Caco-2 (cell line): ENCODE measurements at regions not wholly inside any gene's neighbourhood (a gene's known extent, or its start where the extent isn't known, plus 50 kb on each side); places are given as distances from the start of the nearest gene placed in this dataset.

Experiments
- BruUV-seq: library from RNA; stranded (reverse); fragments of 400-500 nt; replicated peaks from 2 replicates; lab custom pipeline; 2021; lab: Mats Ljungman, UMichigan
- CTCF ChIA-PET: fragments of 300-600 bp; sonication (Branson Sonifier 250); formaldehyde crosslinking; loops from one replicate; lab custom pipeline; 2022; ENCODE audit warnings: antibody characterized with exemption; lab: Charles Lee
- POLR2A ChIA-PET: fragments of 300-600 bp; sonication (Branson Sonifier 250); formaldehyde crosslinking; loops from one replicate; lab custom pipeline; 2022; ENCODE audit warnings: antibody characterized with exemption; lab: Charles Lee
- DNase-seq, 2 experiments: peaks; one replicate each; pipeline versions ENCODE4 v3.0.0 to v3.0.0-alpha.2; 2020 to 2022
- H3K27me3 ChIP-seq: replicated peaks from 2 replicates; pipeline ENCODE4 v1.6.0; 2011; ENCODE audit warnings: low read length; ENCODE audit not compliant: control insufficient read depth, insufficient read depth
- H3K36me3 ChIP-seq: 2 replicates; pipeline ENCODE4 v1.5.1; 2011; ENCODE audit warnings: low read length; ENCODE audit not compliant: control insufficient read depth, insufficient read depth
- H3K4me1 ChIP-seq: fragments of 250-450 bp; sonication (Bioruptor Pico); 2 replicates; pipeline ENCODE4 v1.5.1; 2020; ENCODE audit warnings: mild to moderate bottlenecking
- H3K4me3 ChIP-seq: 2 replicates; pipeline ENCODE4 v1.5.1; 2011; ENCODE audit warnings: low read depth, mild to moderate bottlenecking, control low read depth, low read length
- H3K9me3 ChIP-seq: fragments of 250-450 bp; sonication (Bioruptor Pico); 2 replicates; pipeline ENCODE4 v1.5.1; 2020; ENCODE audit warnings: mild to moderate bottlenecking, moderate library complexity
- H3K27ac Mint-ChIP-seq: one replicate; pipeline ENCODE4 v1.8.0; 2022; ENCODE audit warnings: mixed read lengths; ENCODE audit not compliant: unreplicated experiment
- H3K27me3 Mint-ChIP-seq: one replicate; pipeline ENCODE4 v1.8.0; 2022; ENCODE audit warnings: mixed read lengths; ENCODE audit not compliant: insufficient read depth, unreplicated experiment
- H3K36me3 Mint-ChIP-seq: one replicate; pipeline ENCODE4 v1.8.0; 2022; ENCODE audit warnings: mild to moderate bottlenecking, mixed read lengths; ENCODE audit not compliant: insufficient read depth, unreplicated experiment
- H3K4me1 Mint-ChIP-seq: one replicate; pipeline ENCODE4 v1.8.0; 2022; ENCODE audit warnings: low read depth, mixed read lengths; ENCODE audit not compliant: unreplicated experiment
- H3K4me3 Mint-ChIP-seq: one replicate; pipeline ENCODE4 v1.8.0; 2022; ENCODE audit warnings: mild to moderate bottlenecking, moderate library complexity, mixed read lengths; ENCODE audit not compliant: unreplicated experiment
- H3K9me3 Mint-ChIP-seq: one replicate; pipeline ENCODE4 v1.8.0; 2022; ENCODE audit warnings: mixed read lengths; ENCODE audit not compliant: unreplicated experiment
- intact Hi-C: fragments of 100-400 bp; cut with micrococcal nuclease; formaldehyde crosslinking; loops from one replicate; pipeline ENCODE4 v1.10.0; 2022; ENCODE audit not compliant: unreplicated experiment
- TF ChIP-seq, protein P1 (sequence below), 2 experiments: fragments of 200-600 bp in 1 of 2; IDR thresholded peaks; 1 replicate in 1 of 2; 2 replicates in 1 of 2; pipeline versions ENCODE4 v1.5.1 to v1.8.0; 2011 to 2022; ENCODE audit warnings: antibody characterized with exemption in 1 of 2, control low read depth in 1 of 2, inconsistent platforms in 1 of 2, low read depth in 1 of 2, low read length in 1 of 2, mild to moderate bottlenecking in 1 of 2, moderate library complexity in 1 of 2; ENCODE audit not compliant: insufficient read depth in 1 of 2, severe bottlenecking in 1 of 2, unreplicated experiment in 1 of 2

- TF ChIP-seq, protein P1, sequence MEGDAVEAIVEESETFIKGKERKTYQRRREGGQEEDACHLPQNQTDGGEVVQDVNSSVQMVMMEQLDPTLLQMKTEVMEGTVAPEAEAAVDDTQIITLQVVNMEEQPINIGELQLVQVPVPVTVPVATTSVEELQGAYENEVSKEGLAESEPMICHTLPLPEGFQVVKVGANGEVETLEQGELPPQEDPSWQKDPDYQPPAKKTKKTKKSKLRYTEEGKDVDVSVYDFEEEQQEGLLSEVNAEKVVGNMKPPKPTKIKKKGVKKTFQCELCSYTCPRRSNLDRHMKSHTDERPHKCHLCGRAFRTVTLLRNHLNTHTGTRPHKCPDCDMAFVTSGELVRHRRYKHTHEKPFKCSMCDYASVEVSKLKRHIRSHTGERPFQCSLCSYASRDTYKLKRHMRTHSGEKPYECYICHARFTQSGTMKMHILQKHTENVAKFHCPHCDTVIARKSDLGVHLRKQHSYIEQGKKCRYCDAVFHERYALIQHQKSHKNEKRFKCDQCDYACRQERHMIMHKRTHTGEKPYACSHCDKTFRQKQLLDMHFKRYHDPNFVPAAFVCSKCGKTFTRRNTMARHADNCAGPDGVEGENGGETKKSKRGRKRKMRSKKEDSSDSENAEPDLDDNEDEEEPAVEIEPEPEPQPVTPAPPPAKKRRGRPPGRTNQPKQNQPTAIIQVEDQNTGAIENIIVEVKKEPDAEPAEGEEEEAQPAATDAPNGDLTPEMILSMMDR (IDR thresholded peaks at IDR 0.05; ENCODE audit: insufficient read depth in 1 of 2, low read depth in 1 of 2, low read length in 1 of 2, severe bottlenecking in 1 of 2, unreplicated experiment in 1 of 2): peak in 1 of 2 experiments; percentile 22
- H3K4me1 ChIP-seq: no peaks in the 10 kb centered on the region
- Mint-ChIP-seq H3K9me3 (no peaks in the 10 kb centered on the region), H3K4me1 (no peaks in the 10 kb centered on the region), H3K36me3 (no peaks in the 10 kb centered on the region), H3K27me3 (peaks cover 7% of the 10 kb centered on the region), H3K27ac (no peak overlapping the region), H3K4me3 (no peak overlapping the region)
- POLR2A ChIA-PET: no interaction called here
- CTCF ChIA-PET: interaction anchor here (0.5 kb wide), 1 partner anchor 367 kb away, joined by 3 read pairs; no protein-coding TSS in a partner anchor
- H3K9me3 ChIP-seq: no peaks in the 10 kb centered on the region
- no peak for DNase-seq
- no peaks in the 10 kb centered on the region for H3K27me3 ChIP-seq
- BruUV-seq: no TSS peak
- intact Hi-C loops: loop anchor here (2.0 kb wide), 1 partner anchor 218 kb away; no protein-coding TSS in a partner anchor
- H3K4me3 ChIP-seq: no peak overlapping the region
- no peaks in the 10 kb centered on the region for H3K36me3 ChIP-seq
Measured at GRCh38 chr9:87107072-87107471, 159.8 kb upstream of the GAS1 start.

DNA sequence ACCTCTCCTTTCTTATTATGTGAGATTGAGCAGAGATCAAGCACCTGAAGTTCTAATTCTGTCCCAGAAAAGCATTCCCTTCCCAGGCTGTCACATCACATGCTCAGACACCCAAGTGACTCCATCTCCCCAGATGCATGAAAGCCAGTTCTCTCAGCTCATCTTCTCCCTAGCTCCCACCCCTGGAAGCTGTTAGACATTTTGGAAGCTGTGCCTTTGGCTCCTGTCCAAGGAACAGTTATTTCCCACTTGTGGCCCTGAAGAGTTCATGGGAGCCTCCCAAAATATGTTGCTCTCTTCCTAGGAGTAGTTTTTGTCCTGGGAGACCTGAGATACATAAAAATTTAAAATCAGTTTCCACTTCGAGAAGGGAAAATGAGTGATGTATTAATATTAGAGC, 161.4 kb upstream of the GAS1 start:
- Histone ChIP-seq H3K4me3 (no peak overlapping the region), H3K36me3 (no peaks in the 10 kb centered on the region), H3K27me3 (no peaks in the 10 kb centered on the region), H3K9me3 (no peaks in the 10 kb centered on the region), H3K4me1 (no peaks in the 10 kb centered on the region)
- POLR2A ChIA-PET: no interaction called here
- intact Hi-C loops: no loop called here
- Mint-ChIP-seq H3K27ac (no peak overlapping the region), H3K9me3 (no peaks in the 10 kb centered on the region), H3K27me3 (peaks cover 7% of the 10 kb centered on the region), H3K4me3 (no peak overlapping the region), H3K36me3 (no peaks in the 10 kb centered on the region), H3K4me1 (no peaks in the 10 kb centered on the region)
- BruUV-seq: no TSS peak
- TF ChIP-seq, protein P1 (IDR thresholded peaks at IDR 0.05; ENCODE audit: insufficient read depth in 1 of 2, low read depth in 1 of 2, low read length in 1 of 2, severe bottlenecking in 1 of 2, unreplicated experiment in 1 of 2): no peak
- no peak for DNase-seq
- CTCF ChIA-PET: no interaction called here

DNA sequence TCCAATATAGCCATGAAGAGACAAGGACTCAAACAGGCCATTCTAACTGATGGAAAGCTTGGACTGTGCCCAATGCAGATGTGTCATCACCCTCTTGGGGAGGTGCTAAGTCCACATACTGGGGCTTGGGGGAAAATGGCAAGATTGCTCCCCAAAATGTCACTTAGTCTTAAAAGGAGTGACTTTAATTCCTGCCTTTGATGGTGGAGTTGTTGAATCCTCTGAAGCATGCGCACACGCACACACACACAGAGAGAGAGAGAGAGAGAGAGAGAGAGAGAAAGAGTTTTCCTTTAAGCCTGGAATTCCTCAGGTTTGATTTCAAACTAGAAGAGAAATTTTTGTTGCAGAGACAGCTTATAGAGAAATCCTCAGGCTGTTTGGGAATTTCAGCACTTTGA, 161.9 kb upstream of the GAS1 start:
- TF ChIP-seq, protein P1 (IDR thresholded peaks at IDR 0.05; ENCODE audit: insufficient read depth in 1 of 2, low read depth in 1 of 2, low read length in 1 of 2, severe bottlenecking in 1 of 2, unreplicated experiment in 1 of 2): no peak
- H3K27ac Mint-ChIP-seq: no peak overlapping the region
- H3K4me1 ChIP-seq: no peaks in the 10 kb centered on the region
- peaks cover 7% of the 10 kb centered on the region for H3K27me3 Mint-ChIP-seq
- H3K9me3 Mint-ChIP-seq: no peaks in the 10 kb centered on the region
- ChIA-PET POLR2A (no interaction called here), CTCF (no interaction called here)
- intact Hi-C loops: no loop called here
- no peaks in the 10 kb centered on the region for H3K36me3 ChIP-seq
- no peaks in the 10 kb centered on the region for H3K9me3 ChIP-seq
- H3K4me3 ChIP-seq: no peak overlapping the region
- H3K36me3 Mint-ChIP-seq: no peaks in the 10 kb centered on the region
- no TSS peak for BruUV-seq
- no peak overlapping the region for H3K4me3 Mint-ChIP-seq
- no peaks in the 10 kb centered on the region for H3K4me1 Mint-ChIP-seq
- H3K27me3 ChIP-seq: no peaks in the 10 kb centered on the region
- DNase-seq: no peak
